HG03060 (cell line): ENCODE measurements at regions not wholly inside any gene's neighbourhood (a gene's known extent, or its start where the extent isn't known, plus 50 kb on each side); places are given as distances from the start of the nearest gene placed in this dataset.

ENCODE experiments used
- ATAC-seq: cut with Tn5 transposase; IDR thresholded peaks from one replicate; pipeline ENCODE4 v1.9.1; 2021; ENCODE audit warnings: low read depth, moderate number of reproducible peaks; ENCODE audit not compliant: unreplicated experiment

DNA sequence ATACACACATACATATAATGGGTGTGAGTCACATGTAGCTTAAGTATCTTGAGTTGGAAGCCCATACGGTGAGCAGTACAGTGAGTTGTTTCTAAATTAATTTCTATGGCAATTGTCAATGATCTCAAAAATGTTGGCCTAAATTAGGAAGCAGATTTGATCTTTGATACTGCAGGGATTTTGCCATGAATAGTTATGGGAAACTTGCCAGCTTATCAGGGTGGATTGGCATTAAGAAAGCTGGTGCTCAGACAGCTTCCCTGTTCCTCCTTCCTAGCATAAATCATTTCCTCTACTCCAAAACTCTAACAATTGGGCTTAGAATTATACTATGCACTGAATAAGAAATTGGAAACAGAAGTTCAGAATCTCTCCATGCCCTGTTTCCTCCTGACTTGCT, 150.9 kb upstream of the FRMD6 start:
- ATAC-seq, result no peak

DNA sequence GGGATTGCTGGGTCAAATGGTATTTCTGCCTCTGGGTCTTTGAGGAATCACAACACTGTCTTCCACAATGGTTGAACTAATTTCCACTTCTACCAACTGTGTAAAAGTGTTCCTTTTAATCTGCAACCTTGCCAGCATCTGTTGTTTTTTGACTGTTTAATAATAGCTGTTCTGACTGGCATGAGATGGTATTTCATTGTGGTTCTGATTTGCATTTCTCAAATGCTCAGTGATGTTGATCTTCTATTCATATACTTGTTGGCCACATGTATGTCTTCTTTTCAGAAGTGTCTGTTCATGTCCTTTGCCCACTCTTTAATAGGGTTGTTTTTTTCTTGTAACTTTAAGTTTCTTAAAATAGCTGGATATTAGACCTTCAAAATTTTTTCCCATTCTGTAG, 150.0 kb upstream of the FRMD6 start:
- ATAC-seq, result no peak

DNA sequence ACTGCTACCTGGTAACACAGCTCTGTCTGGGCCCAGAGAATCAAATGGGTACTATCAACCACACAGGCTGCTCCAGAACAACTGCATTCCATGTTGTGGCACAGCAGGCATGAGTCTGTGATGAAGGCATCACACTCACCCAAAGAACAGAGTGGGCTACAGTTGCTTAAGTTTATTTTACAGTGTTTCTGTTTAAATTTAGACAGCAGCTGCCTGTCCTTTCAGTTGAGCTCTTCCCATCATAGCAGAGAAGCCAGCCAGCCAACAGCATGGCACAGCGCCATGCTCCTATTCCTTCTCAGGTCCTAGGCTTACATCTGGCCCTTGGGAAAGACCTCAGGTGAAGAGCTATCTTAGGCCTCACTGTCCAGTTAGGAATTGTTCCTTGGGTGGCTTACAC, 147.0 kb upstream of the FRMD6 start:
- ATAC-seq, result no peak

DNA sequence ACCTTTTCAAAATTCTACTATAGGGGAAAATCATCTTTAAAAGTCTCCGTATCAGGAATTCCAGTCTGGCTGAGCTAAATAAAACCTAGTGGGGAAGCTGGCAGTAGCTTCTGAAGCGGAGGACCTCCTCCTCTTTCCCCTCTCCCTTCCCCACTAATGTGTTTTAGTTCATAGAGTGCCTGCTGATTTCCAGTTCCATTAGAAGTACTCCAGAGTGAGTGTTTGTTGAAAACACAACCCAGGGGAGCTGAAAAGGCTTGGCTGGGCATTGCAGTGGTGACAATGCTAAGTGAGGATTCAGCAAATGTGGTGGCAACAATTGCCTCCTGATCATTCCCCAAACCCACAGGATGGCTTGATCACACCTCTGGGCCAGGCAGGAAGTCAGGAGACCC, 144.2 kb upstream of the FRMD6 start:
- ATAC-seq, result no peak

DNA sequence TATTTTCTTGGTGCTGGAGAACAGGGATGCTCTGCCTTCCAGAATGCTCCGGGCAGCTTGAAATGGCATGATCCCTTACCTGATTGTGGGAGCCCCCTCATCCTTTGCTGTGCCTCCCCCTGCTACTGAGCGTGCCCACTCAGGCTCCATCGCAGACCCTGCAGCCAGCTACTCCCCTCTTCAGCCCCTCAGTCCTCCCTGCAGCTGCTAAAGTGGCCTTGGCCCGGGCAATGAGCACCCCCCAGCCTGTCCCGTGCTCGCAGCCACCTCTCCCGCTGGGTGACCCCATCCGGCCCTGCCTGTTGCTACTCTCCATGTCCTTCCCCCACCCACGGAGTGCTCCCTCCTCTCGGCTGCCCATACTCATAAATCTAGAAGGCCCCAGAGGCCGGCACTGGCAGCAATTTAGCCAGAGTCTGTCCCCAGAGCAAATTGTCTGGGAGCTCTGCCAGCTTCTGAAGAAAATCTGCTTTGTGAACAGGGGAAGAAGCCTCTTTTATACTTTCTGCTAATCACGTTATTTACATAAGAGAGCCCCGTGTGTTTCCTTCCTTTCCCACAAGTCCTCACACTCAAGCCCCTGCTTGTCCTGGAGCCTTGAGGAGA, 143.7 kb upstream of the FRMD6 start:
- ATAC-seq, result no peak

DNA sequence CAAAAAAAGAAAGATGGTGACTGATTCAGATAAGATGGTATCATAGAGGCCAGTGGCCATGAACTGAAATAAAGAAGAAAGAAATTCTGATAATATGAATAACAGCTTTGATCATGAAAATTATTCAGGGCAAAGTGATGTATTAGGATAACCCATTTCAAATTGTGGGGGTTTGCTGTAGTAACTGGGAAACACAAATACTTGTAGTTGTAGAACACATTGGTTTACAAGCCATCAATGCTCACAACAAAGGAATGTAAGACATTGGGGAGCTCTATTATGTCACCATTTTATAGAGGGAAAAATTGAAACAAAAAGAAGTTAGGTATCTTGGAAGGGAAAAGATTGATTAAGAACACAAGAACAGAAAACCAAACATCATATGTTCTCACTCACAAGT, 140.4 kb upstream of the FRMD6 start:
- no peak for ATAC-seq

DNA sequence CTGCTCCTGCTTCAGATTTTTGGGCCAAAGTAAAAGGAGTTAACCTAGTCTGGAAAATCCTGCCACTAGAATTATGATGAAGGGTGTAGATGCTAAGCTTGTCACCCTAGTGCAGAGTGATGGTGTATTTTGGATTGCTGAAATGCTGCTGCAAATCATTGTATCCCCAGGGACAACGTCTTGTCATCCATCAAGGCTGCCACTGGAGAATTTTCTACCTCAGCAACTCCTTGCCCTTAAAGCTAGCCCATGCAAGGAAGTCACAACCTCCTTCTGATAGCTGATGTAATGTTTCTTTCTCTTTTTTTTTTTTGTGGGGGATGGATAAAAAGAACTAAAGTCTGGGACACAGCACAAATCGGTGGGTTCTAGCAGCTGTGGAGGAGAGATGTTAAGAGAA, 139.4 kb upstream of the FRMD6 start:
- ATAC-seq, result no peak

DNA sequence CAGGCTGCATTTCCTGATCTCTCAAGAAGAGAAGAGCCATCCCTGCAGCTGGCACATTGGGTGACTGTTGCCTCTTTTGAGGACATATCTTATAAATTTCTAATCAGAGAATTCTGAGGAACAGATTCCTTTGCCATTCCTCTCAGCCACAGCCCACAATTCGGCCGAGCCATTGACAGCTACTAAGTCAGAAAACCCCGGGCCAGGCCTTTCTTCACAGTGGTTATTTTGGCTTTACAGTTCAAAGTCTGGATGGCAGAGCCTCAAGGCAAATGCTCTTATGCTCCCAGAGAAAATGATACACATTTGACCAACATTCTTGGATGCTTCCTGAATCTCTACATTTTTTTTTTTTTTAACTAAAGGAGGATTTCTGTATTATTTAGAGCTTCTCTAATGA, 138.4 kb upstream of the FRMD6 start:
- no peak for ATAC-seq

DNA sequence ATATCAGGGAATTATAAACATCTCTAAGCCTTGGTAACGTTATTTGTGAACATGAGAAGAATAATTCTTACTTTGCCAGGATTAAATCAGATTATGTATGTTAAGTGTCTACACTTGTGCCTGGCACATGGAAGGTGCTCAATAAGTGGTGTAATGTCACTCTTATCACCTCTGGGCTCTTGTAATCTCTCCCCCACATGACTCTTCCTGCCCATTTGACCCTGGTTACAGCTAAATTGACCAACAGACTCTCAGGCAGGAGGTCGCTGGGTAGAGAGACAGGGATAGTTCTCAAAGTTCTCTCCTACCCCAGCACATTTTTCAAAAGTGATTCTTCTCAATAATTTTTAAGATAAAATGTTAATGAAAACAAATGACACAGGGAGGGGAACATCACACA, 137.8 kb upstream of the FRMD6 start:
- no peak for ATAC-seq

DNA sequence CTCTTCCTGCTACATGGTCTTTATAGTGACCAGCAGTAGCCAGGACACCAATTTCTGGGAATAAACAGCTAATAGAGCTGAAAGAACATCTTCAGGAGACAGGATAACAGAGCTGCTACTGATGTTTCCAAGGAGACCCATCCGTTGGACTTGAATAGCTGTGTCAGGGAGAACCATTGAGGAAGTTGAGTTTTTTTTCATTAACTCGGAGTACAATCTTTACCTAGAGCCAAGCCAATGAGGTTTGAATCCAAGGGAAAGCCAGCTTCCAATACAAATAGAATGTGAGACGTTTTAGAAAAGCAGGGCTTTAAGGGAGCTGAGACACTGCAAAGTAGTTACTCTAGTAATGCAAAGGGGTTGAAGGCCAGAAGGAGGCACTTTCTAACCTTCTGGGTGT, 136.1 kb upstream of the FRMD6 start:
- ATAC-seq, result no peak

DNA sequence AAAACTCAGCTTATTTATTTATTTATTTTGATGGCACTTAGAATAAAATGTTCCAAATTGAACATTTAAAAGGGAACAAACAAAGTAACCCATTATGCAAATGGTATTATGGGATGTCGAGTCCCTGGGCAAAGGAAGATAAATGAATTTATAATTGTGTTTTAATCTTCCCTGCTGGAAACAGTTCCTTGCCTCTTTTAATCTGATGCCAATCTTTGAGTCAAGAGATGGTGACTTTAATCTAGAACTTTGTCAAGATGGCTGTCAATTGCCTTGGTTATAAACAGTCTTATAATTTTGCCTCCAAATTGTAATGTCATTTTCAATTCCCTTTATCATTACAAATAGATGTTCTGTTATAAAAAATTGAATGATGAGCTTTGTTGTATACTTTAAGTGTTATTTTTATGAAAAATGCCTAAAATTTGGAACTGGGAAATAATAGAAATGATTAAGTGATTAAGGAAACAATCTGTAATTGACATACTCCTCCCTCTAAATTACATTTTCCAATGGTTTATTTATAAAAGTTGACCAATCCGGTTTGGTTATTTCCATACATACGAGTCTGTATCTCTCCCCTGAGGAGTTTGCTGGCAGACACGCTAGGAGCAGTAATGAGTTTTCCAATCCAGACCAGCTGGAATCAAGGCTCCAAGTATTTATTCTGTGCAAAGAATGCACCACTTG, 134.9 kb upstream of the FRMD6 start:
- ATAC-seq, result no peak

DNA sequence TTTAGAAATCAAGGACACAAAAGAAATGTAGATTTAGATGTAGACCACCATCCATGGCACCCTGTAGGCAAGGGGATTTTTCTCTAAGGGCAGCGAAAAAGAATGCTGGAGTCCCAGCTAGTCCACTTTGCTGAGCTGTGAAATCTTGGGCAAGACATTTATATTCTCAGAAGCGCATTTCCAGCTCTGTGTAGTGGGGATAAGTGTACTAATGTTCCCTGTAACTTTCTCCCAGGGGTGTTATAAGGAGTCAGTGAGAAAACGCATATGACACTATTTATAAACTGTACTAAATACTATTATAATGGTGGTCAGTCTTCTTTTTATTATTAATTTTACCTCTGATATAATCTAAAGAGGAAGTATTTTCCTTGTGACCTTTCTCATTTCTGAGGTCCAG, 133.4 kb upstream of the FRMD6 start:
- ATAC-seq, result no peak

DNA sequence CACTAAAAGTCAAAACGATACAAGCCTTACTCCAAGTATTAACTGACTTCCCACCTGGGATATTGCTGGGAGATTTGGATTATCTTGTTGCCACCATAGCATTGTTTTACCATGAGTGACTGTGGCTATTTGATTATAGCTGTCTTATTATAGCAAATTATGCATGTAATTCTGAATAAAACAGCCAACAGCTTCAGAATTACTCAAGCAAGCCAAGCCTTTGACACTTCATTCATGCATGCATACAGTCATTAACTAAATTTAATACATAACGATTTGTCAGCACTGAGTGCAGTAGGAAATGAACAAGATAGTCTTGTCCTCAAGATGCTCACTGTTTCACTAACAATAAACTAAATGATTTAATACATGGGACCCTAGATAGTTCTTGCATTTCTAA, 133.0 kb upstream of the FRMD6 start:
- no peak for ATAC-seq

DNA sequence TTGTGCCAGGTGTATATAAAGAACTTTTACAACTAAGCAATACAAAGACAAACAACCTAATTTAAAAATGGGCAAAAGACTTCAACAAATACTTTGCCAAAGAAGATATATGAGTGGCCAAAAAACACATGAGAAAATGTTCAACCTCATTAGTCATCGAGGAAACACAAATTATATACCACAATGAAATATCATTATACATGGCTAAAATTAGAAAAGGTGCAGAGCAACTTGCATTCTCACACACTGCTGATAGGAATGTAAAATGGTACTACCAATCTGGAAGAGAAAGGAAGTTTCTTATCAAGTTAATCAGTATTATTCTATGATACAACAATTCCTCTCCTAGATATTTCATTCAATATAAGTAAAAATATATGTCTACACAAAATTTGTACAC, 131.6 kb upstream of the FRMD6 start:
- no peak for ATAC-seq

DNA sequence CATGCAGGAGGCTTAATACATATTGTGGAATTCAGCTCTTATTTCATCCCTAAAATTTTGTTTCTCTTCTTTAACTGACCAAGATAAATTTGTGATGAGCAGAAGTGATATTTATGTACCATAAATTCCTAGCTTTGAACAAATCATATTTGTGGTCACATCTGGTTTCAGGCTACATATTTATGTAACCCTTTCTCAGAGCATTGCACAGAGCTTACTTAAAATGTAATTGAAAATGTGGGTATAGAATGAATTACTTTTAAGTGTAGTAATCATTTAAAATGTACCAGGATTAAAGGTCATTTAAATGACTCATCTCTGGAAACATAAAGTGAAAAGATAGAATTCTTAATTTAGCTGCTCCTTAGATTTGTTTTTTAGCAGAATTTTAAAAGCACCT, 129.9 kb upstream of the FRMD6 start:
- ATAC-seq, result no peak

DNA sequence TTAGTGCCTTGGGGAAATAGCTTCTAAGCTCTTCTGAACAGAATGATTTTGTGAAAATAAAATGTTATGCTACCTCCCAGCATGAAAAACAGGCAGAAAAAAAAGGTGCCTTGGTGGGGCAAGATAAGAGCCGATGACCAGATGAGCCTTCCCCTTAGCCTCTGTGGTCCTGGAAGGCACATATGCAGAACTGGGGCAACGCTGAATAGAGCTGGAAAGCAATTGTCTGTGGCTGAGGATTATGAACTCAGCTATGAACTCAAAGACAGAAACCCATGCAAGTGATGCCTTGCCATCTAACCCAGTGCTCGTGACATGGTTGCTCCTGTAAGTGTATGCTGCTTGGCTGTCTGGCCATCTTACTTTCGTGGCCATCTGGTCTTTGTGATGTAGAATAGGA, 128.5 kb upstream of the FRMD6 start:
- no peak for ATAC-seq

DNA sequence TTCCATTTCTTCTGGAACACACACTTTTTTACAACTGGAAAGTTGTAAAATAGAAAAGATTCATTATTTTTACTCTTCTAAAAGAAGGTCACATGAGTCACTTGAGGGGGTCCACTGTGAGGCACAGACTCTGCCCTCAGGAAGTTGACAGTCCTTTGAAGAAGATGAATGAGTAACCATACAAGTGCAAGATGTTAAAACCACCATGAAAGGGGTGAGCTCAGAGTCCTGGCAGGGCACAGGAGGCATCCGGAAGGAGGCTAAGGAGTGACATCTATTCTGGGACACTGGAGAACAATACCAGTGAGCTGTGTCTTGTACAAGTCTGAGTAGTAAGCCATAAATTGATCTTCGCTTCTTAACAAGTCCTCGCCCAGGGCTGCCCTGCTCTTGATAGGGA, 126.0 kb upstream of the FRMD6 start:
- ATAC-seq, result no peak

DNA sequence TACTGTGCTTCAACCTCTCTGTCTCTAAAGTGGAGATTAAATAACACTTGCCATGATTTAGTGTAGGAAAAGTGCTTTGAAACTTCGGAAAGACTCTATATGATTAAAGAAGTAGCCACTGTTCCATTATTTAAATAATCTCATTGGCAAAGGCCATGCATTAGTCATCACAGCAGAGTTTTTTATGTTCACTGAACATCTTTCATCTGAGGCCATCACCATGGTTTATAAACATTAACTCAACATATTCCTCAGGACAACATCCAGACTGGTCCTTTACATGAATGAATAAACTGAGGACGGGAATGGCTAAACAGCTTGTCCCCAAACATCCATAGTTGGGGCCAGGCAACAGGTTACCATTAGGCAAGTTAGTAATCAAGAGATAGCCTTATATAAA, 124.6 kb upstream of the FRMD6 start:
- no peak for ATAC-seq

DNA sequence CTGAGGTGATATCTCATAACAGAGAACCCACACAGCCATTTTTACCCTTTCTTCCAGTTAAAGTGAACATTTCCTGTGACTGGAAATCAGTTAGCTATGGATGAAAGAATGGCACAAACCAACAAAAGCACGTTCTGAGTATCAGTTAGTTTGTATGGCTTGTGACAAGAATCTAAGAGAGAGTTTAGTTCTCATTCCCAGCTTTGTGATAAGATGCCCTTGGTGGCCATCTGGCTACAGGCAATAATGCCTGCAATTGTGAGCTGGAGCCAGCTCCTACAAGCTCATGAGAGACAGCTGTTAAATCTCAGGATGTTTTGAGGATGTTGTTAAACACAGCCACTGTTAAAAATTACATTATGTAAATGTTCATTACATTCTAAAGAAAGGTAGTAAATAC, 122.0 kb upstream of the FRMD6 start:
- no peak for ATAC-seq

DNA sequence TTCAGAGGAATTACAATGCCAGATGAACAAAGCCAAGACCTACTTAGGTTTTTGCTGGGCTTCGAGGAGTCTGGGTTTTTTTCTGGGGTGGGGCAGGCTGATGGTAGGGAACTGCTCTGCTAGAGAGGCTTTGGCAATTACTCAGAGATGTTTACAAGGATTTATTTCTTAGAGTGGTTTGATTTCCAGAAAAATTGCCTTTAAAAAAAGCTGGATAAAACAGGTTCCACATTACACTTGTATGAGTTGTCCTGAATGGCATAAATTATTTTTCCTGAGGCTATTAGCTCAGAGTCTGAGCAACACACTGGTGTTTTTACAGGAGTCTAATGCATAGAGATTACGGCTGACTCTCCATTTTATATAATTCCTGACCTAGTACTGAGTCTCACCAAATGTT, 118.5 kb upstream of the FRMD6 start:
- no peak for ATAC-seq

DNA sequence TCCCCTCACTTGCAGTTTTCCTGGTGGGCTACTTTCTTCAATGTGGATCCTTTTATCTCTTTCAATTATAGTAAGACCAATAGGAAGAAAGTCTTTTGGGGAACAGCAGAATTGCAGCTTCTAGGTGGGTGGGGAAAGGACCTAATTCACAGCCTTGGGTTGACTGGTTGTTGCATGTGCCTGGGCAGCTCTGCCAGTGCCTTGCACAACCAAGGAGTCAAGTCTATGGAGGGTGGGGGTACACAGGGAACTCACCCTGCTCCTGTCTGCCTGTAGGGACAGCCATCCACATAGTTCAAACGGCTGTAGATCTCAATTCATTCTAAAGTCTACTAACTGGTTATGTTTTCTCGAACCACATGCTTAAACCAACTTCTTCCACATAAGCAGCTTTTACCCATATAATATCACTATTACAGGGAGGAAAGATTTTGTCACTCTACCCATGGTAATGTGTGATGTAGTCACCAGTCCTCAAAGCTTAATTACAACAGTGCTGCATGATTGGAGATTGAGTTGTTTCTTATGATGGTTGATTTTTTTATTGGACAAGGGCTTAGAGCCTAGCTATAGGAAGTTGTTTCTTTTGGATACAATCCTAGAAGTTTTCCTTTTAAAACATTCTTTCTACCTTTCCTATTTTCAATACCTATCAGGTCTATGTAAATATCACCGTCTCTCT, 117.7 kb upstream of the FRMD6 start:
- ATAC-seq, result no peak

DNA sequence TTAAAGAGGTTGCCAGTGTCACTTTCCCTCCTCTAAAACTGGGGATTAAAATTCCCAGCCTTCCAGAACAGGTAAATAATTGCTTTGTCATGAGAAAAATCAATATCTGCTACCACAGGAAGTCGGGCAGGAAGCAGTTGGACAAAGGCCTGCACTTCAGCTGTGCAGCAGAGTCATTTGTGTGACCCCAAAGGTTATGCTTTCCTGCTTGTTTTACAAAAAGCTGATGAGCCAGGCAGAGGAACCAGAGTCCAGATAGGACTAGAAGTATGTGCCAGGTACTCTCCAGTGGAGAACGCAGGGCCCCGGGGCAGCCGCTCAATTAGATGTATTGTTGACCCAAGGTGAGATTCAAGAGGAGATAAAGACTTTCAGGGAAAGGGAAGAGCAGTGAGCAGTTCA, 117.1 kb upstream of the FRMD6 start:
- no peak for ATAC-seq
